ENCODE measurements at regions not wholly inside any gene's neighbourhood (a gene's known extent, or its start where the extent isn't known, plus 50 kb on each side); places are given as distances from the start of the nearest gene placed in this dataset.

DNA sequence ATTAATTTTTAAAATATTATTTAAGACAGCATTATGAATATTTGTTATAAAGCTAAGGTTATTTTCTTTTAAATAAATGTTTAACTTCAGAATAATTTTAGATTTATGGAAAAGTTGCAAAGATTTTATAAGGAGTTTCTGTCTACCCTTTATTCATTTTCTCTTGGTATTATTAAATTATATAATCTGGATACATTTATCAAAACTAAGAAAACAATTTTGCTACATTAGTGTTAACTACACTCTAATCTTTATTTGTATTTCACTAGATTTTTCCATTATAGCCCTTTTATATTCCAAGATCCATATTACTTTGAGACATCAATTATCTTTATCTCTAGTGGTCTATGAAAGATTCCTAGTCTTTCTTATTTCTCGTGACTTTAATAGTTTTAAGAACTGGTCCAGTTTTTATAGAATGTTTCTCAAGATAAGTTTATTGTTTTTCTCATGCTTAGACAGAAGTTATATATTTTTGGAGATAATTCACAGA is 1243.7 kb upstream of the PCDH9 start:
- TF ChIP-seq, protein P1, sequence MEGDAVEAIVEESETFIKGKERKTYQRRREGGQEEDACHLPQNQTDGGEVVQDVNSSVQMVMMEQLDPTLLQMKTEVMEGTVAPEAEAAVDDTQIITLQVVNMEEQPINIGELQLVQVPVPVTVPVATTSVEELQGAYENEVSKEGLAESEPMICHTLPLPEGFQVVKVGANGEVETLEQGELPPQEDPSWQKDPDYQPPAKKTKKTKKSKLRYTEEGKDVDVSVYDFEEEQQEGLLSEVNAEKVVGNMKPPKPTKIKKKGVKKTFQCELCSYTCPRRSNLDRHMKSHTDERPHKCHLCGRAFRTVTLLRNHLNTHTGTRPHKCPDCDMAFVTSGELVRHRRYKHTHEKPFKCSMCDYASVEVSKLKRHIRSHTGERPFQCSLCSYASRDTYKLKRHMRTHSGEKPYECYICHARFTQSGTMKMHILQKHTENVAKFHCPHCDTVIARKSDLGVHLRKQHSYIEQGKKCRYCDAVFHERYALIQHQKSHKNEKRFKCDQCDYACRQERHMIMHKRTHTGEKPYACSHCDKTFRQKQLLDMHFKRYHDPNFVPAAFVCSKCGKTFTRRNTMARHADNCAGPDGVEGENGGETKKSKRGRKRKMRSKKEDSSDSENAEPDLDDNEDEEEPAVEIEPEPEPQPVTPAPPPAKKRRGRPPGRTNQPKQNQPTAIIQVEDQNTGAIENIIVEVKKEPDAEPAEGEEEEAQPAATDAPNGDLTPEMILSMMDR (IDR thresholded peaks at IDR 0.05; ENCODE audit: low read depth, low read length), result no peak
- Histone ChIP-seq H3K9me3 (ENCODE audit: low read depth) (no peaks in the 10 kb centered on the region), H3K4me1 (ENCODE audit: low read depth) (no peaks in the 10 kb centered on the region)

DNA sequence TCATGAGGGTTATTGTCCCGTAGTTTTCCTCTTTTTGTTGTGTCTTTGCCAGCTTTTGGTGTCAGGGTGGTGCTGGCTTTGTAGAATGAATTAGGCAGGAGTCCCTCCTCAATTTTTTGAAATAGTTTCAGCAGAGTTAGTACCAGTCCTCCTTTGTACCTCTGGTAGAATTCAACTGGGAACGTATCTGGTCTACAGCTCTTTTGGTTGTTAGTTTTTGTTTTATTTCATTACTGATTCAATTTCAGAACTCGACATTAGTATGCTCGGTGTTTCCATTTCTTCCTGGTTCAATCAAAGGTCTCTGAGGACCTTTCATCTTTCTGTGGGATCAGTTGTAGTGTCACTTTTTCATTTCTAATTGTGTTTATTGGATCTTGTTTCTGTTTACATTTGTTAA is 1237.0 kb upstream of the PCDH9 start:
- Histone ChIP-seq H3K4me3 (no peak overlapping the region), H3K9me3 (ENCODE audit: low read depth) (no peaks in the 10 kb centered on the region), H3K36me3 (no peaks in the 10 kb centered on the region), H3K27me3 (no peaks in the 10 kb centered on the region), H3K4me1 (ENCODE audit: low read depth) (no peaks in the 10 kb centered on the region), H3K27ac (no peak overlapping the region)
- DNase-seq (ENCODE audit: low read depth in 1 of 2, low spot score in 1 of 2), result no peak
- TF ChIP-seq, protein P1 (IDR thresholded peaks at IDR 0.05; ENCODE audit: low read depth, low read length), result no peak

More for the DNA sequence above, 1243.7 kb upstream of the PCDH9 start:
- no peak for DNase-seq (ENCODE audit: low read depth in 1 of 2, low spot score in 1 of 2)
- H3K36me3 ChIP-seq, result no peaks in the 10 kb centered on the region
- no peak overlapping the region for H3K4me3 ChIP-seq
- no peaks in the 10 kb centered on the region for H3K27me3 ChIP-seq
- no peak overlapping the region for H3K27ac ChIP-seq

DNA sequence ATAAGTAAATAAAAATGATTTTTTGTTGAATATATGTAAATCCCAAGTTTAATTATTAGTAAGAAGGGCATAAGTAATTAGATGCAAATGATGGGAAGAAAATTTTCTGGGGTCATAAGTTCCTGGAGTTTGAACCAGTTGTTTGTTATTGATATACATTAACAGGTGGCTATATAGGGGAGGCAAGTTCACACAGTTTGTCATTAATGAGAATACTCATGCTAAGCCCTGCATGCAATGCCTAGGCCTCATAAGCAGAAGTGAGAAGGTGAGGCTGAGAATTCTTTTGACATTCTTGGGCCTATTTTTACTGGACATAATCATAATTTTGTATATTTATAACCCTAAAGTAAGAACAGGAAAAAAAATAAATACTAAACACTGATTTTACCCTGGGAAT is 1210.7 kb upstream of the PCDH9 start:
- Histone ChIP-seq H3K4me3 (no peak overlapping the region), H3K27ac (no peak overlapping the region), H3K9me3 (ENCODE audit: low read depth) (no peaks in the 10 kb centered on the region), H3K36me3 (no peaks in the 10 kb centered on the region), H3K27me3 (no peaks in the 10 kb centered on the region), H3K4me1 (ENCODE audit: low read depth) (no peaks in the 10 kb centered on the region)
- DNase-seq (ENCODE audit: low read depth in 1 of 2, low spot score in 1 of 2), result no peak
- TF ChIP-seq, protein P1 (IDR thresholded peaks at IDR 0.05; ENCODE audit: low read depth, low read length), result no peak

DNA sequence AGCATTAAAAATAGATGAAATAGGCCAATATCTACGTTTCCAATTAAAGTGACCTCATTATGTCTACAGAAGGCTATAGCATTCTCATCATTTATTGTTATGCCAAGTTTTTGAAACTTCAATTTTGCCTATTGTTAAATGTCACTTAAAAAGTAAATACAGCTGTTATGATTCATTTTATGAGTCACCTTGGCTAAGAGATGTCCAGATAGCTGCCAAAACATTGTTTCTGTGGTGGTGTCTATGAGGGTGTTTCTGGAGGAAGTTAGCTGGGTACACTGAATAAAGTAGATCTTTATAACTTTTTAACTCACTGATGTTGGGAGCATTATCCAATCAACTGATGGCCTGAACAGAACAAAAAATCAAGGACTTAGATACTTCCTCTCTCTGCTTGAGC is 1209.7 kb upstream of the PCDH9 start:
- H3K27ac ChIP-seq, result no peak overlapping the region
- TF ChIP-seq, protein P1 (IDR thresholded peaks at IDR 0.05; ENCODE audit: low read depth, low read length), result no peak
- H3K27me3 ChIP-seq, result no peaks in the 10 kb centered on the region
- H3K36me3 ChIP-seq, result no peaks in the 10 kb centered on the region
- no peak overlapping the region for H3K4me3 ChIP-seq
- no peaks in the 10 kb centered on the region for H3K4me1 ChIP-seq (ENCODE audit: low read depth)
- no peak for DNase-seq (ENCODE audit: low read depth in 1 of 2, low spot score in 1 of 2)
- H3K9me3 ChIP-seq (ENCODE audit: low read depth), result no peaks in the 10 kb centered on the region

DNA sequence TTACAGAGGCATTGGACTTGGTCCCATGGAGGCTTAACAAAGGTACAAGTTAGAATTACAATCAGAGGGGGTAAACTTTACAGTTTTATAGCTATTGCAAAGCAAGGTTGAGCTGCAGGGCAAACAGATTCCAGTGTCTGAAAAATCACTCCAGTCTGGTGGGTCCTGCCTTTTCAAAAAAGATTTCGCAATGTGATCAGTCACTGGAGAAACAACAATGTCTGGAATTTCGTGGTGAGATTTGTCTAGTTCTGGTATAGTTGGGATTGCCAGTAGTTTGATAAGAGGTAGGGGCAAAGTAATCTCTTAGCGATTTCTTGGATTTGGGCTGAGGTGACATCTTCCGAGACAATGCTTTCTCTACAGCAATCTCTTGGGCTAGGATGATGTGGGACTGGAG is 1198.2 kb upstream of the PCDH9 start:
- Histone ChIP-seq H3K27me3 (no peaks in the 10 kb centered on the region), H3K4me1 (ENCODE audit: low read depth) (no peaks in the 10 kb centered on the region), H3K9me3 (ENCODE audit: low read depth) (no peaks in the 10 kb centered on the region), H3K27ac (no peak overlapping the region), H3K4me3 (no peak overlapping the region), H3K36me3 (no peaks in the 10 kb centered on the region)
- TF ChIP-seq, protein P1 (IDR thresholded peaks at IDR 0.05; ENCODE audit: low read depth, low read length), result no peak
- no peak for DNase-seq (ENCODE audit: low read depth in 1 of 2, low spot score in 1 of 2)

DNA sequence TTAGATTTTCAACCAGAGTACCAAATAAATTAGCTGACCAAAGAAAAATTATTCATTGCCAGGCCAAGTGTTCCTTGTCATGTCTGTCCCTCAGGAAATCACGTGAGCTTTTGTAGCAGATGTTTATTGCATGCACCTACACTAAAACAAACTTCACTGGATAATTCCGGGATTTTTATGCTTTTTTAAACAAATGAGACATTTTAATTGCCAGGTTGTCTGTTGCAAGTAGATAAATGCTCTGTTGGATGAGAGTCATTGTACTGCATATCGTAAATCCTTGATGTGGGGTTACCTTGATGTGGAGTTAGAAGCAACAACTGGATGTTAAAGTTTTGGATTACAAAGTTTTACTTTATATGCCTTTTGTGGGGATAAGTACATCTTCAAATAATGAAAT is 1187.7 kb upstream of the PCDH9 start:
- TF ChIP-seq, protein P1 (IDR thresholded peaks at IDR 0.05; ENCODE audit: low read depth, low read length), result no peak
- no peaks in the 10 kb centered on the region for H3K9me3 ChIP-seq (ENCODE audit: low read depth)
- H3K4me3 ChIP-seq, result no peak overlapping the region
- DNase-seq (ENCODE audit: low read depth in 1 of 2, low spot score in 1 of 2), result no peak
- H3K27me3 ChIP-seq, result no peaks in the 10 kb centered on the region
- H3K4me1 ChIP-seq (ENCODE audit: low read depth), result no peaks in the 10 kb centered on the region
- H3K36me3 ChIP-seq, result no peaks in the 10 kb centered on the region
- no peak overlapping the region for H3K27ac ChIP-seq
